NCI-H146 treated with DMSO at 0.1 percent for 48 hours (cell line): ENCODE measurements at regions not wholly inside any gene's neighbourhood (a gene's known extent, or its start where the extent isn't known, plus 50 kb on each side); places are given as distances from the start of the nearest gene placed in this dataset.
"Not testable (repeated sequence)": the region's sequence is repeated elsewhere in the genome, so short reads cannot be mapped to it uniquely, and the experiment has no call there.

ENCODE experiments used
- DNase-seq: peaks from one replicate; lab custom pipeline; 2025; ENCODE audit not compliant: unreplicated experiment; lab: John Stamatoyannopoulos, UW

DNA sequence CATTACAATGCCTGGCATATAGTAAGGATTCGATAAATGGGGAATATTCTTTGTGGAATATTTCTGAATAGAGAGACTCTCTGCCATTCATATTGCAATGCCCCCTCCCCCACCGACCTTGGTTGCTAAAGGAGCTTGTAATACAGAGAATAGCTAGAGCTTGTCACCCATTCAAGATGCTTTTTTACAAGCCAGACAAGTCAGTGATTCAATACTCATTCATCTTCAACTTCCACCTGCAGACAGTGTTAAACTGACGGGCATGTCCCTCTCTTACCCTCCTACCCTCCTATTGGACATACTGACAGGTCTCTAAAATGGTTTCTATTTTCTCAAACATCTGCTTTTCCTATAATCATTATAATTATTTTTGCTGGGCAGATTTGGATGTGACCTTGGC is 257.4 kb downstream of the KCNJ2 start:
- no peak for DNase-seq

DNA sequence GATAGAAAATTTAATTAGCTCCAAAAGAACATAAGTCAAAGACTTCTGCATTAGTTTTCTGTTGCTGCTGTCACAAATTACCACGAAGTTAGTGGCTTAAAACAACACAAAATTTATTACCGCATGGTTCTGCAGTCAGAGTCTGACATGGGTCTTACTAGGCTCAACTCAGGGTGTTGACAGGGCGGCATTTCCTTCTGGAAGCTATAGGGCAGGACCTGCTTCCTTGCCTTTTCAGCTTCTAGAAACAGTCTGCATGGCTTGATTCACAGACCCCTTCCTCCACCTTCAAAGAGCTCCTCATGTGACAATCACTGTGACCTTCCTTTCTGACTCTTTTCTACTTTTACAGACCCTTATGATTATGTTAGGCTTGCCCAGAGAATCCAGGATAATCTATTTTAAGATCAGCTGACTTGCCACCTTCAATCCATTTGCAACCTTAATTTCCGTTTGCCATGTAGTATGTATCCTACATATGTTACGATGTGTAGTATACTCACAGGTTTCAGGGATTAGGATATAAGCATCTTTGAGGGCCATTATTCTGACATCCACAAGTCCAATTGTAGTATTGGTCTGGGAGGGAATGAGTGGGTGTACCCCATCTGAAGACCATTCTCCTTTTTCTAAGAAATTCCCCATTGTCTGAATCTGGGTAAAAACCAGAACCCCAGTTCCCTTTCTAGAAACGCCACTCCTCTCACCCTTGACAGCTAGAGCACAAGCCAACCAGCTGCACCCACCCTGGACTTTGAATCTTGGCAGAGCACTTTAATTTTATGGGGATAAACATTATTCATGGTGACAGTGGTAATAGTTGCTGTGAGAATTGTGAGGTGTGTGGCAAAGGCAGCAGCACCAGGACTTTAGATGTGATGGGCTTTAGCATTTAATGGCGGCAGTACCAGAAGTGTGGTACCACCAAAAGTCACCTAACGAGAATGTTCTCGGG is 265.5 kb downstream of the KCNJ2 start:
- DNase-seq, result no peak

DNA sequence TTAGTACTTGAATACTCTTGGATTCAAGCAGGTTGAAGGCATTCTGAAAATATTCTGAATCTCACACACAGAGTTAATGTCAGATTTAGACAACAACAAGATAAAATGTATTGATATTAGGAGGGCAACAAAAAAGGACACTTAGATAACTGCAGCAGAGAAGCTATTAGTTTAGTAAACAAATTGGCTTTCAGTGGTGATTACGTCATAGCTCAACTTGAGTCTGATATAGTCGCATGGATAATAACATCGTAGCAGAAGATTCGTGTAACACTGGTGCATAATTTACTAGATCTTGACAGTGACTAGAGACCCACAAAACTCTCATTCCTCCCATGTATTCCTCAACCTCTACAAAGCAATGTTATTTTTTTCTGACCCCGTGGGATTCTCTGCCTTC is 268.3 kb downstream of the KCNJ2 start:
- DNase-seq, result no peak

DNA sequence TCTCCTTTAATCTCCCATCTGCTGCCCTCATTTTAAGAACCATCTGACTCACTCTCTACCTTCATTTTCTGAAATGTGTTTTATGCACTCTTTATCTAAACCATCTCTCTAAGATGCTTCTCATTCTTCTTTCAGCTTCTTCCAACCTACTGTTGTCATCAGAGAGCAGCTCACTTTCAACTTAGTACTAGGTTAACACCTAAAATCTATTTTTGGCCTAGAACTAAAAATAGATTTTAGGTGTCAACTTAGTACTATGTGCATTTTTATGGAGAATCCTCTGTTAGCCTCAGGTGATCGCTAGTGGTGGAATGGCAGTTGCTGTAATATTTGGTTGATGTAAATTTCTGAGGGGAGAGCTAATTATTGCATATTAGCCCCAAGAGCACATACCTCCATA is 277.1 kb downstream of the KCNJ2 start:
- DNase-seq, result no peak

DNA sequence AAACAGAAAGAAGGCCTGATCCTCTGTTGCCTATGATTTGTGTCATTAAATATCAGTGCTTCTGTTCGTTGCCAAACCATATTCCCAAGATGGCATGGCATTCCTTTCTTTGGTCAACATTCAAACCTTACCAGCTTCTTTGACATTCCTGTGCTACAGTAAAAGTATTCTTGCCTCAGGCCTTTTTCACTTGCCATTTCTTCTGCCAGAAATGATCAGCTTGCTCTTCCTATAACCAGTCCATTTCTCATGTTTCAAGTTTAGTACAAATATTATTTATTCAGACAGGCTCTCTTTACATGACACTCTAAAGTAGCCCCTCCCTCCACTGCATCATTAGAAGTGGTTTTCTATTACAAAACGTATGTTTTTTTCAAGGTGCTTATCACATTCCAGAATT is 278.3 kb downstream of the KCNJ2 start:
- DNase-seq, result no peak

DNA sequence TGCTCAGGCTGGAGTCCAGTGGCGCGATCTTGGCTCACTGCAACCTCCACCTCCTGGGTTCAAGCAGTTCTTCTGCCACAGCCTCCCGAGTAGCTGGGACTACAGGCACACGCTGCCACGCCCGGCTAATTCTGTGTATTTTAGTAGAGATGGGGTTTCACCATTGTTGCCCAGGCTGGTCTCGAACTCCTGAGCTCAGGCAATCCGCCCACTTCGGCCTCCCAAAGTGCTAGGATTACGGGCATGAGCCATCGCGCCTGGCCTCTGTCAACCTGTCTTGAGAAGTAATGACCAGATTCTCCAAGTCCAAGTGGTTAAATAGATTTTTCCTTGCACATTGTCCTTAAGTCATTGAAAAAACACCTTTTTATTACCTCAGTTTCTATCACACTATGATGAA is 283.7 kb downstream of the KCNJ2 start:
- DNase-seq, result not testable (repeated sequence)

DNA sequence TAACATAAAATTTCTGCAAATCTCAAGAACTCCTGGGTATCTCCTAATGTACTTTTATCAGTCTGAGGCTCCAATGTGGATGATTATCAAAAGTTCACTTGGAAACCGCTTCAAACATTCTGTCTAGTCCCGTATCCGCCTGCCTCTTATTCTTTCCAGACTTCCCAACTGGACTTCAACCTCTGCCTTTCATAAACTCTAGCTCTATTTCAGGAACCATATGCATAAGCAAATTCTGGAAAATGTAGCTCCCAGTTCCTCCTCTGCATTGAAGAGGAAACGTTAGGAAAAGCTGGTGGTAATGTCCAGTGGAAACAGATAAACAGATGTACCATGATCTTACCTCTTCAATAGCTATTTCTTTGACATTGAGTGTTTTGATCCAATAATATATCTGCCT is 285.0 kb downstream of the KCNJ2 start:
- no peak for DNase-seq

DNA sequence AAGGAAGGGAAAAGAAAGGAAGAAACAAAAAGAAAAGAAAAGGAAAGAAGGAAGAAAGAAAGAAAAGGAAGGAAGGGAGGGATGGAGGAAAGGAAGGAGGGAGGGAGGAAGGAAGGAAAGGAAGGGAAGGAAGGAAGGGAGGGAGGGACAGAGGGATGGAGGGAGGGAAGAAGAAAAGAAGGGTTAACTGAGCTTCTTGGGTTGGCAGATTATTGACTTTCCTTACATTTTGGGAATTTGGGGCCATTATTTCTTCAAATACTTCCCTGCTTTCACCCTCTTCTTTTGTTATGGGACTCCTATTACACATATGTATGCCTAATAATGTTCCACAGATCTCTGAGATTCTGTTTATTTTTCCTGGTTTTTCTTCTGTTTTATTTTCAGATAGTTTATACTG is 285.6 kb downstream of the KCNJ2 start:
- DNase-seq, result no peak

DNA sequence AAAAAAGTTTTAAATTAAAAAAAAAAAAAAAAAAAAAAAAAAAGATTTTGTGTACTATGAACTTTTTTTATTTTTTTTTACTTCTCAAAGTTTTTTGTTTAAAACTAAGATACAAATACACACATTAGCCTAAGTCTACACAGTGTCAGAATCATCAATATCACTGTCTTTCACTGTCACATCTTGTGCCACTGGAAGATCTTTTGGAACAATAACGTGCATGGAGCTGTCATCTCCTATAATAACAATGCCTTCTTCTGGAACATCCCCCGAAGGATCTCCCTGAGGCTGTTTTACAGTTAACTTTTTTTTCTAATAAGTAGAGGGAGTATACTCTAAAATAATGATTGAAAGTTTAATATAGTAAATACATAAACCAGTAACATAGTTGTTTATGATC is 295.7 kb downstream of the KCNJ2 start:
- DNase-seq, result no peak

DNA sequence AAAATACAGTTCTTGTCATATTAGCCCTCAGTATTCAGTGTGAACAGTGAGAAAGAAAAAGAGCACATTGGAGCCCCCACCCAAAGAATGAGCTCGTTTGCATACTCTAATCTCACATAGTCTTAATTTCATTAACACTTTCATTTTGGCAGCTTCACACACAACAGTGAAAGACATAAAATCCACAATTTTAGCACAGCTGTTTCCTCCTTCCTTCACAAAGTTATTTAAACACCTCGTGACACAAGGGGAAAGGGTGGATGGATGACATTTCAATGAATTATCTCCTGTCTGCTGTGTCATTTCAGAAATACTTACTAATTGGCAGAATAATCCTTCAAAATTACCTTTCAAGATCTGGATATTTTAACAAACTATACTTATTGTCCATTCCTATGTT is 299.3 kb downstream of the KCNJ2 start:
- DNase-seq, result no peak

DNA sequence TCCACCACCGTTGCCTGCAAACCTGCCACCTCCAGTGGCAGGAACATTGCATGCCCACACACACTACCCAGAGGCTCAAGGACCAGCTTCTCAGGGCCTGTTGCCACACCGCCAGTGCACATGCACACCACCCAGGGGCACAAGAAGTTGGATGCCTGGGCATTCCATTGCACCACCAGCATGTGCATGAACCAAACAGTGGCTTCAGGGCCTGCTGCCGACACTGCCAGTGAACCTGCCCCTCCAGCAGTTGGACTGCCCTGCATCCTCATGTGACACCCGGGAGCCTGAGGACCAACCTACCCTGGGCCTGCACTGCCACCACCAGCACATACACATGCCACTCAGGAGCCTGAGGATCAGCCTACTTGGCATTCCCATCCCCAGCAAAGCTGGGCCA is 303.7 kb downstream of the KCNJ2 start:
- no peak for DNase-seq

DNA sequence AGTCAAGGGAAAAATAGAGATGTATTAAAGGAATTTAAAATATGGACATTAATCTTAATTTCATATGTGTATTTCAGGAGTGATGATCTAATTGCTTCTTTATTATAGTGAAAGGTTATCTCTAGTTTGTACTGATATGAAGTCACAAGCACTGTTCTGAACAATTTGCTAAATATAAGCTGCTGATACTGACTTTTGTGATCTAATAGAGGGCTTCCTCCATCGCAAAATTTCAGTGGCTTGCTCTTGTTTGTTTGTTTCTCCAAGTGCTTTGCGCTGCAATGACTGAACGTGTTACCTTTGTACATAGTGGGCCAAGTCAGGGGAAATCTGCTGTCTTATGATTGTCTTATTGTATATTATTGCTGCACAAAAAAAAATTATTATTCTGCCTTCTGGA is 307.0 kb downstream of the KCNJ2 start:
- no peak for DNase-seq

DNA sequence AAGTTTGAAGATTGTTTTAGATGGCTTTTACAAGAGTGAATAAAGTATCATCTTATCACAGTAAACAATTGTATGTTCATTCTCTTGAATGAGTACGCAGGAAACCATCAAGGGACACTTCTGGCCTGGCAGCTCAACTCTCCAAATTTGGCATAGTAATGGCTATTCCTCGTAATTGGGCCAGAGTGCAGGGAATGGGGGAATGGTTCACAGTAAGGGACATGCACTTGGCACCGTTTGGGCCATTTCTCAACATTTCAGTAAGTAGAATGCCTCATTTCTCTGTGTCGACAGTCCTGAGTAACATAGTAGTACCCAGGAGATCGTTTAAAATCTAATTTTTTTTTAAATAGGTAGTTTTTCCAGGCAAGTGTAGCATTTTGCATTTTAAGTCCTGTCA is 309.6 kb downstream of the KCNJ2 start:
- no peak for DNase-seq

DNA sequence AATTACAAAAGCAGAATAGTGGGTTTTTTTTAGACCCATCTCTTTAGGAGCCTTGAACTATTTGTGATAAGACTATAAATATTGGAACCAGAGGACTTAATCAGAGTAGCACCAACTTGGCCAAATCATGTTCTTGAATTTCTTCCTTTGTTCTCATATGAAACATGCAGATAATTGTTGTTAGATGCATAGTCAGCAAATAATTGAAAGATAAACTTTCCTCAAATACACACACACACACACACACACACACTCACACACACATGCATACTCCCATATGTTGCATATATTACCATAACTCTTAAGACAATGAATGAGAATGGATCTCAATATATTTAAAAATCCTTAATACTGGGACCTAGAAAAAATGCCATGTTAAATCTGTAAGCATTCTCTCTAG is 310.4 kb downstream of the KCNJ2 start:
- no peak for DNase-seq

DNA sequence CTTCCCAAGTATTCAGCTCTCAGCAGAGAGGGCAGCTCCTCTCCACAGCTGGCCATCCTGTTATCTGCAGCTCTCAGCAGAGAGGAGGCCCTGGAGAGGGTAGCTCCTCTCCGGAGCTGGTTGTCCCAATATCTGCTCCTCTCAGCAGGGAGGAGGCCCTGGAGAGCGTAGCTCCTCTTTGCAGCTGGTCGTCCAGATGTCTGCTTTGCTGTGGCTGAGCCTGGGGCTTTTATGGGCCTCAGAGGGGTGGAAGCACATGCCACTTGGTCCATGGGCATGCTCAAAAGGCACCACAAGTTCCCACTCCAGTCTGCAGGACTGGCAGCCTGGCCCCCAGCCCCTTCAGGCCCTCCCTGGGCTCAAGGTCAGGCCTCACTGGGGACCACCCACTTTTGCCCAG is 314.3 kb downstream of the KCNJ2 start:
- no peak for DNase-seq

DNA sequence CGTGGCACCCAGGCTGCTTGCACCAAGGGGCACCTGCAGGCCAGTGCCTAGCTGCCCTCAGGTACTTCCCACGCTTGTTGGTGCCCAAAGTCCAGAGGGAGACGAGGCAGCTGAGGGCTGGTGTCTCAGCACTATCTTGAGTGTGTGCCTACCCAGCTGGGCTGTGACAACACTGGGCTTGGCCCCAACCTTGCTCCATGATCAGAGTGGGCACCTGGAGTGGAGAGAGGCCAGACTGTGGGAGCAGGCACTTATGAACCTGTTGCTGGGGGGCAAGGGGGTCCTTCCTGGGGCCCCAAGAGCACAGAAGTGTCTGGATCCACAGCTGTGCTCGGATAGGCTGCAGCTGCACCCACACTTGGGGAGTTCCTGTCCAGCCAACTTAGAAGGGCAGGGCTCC is 314.7 kb downstream of the KCNJ2 start:
- no peak for DNase-seq

DNA sequence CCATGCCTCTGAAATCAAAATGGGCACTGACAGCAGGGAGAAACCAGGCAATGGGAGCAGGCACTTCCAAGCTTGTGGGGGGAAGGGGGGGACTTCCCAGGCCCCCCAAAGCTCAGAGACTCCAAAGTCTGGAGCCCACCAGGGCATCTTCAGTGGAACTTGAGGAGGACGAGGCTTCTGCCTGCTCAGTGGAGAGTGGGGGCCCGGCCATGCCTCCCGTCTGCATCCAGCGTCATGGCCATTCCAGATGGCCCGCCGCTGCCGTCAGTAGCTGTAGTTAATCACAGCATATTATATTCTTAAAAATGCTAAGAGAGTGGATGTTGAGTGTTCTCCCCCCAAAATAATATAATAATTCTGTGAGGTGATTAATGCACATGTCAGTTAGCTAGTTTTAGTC is 315.2 kb downstream of the KCNJ2 start:
- DNase-seq, result no peak

DNA sequence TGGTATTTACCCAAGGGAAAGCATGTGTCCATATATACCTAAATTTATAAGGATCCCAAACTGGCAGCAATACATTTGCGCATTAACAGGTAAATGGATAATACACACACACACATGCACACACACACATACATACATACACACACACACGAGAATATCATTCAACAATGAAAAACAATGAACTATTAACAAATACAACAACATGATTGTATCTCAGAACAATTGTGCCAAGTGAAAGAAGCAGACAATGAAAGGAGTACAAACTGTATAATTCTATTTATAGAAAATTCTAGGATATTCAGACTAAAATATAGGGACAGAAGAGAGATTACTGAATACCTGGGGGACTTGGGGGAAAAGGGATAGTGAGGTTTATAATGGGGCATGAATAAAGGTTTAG is 323.0 kb downstream of the KCNJ2 start:
- DNase-seq, result no peak

DNA sequence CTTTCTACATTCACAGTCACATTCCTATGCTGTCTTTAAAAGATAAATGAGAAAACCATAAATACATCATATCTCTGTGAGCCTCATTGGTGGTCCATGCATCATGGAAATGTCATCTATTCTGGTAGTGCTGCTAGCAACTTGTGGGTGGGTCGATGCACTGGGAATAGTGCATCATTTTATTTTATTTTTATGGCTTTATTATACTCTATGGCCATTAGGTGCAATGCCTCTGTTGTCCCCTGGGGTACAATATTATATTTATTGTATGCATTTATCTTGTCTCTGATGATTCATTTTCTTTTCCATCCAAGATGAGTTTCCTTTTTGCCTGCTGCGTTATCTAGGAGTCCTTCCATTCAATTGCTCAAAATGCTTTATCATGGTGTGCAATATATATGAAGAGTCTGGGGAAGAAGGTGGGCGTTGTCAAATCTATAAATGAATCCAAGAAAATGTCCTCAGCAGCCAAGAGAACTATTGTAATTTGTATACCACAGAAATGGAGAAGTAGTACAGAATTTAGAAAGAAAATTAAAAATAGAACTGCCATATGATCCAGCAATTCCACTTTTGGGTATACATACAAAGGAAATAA is 324.0 kb downstream of the KCNJ2 start:
- no peak for DNase-seq

DNA sequence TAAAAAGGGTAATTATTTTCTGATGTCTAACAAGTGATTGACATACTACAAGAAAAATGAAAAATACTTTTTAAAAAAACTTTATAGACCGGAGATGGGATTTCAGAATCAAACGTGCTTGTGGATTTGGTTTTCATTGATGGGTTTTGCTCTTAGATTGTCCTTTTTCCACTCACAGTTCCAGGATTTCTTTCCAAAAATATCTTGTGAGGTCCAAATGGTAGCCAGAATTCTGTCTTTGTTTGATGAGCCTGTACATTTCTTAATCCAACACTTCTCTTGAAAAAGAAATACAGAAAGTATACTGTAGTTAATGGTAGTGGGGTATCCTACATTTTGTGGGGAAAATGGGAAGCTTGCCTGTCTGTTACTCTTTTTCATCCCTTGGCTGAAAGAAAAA is 329.3 kb downstream of the KCNJ2 start:
- DNase-seq, result no peak

DNA sequence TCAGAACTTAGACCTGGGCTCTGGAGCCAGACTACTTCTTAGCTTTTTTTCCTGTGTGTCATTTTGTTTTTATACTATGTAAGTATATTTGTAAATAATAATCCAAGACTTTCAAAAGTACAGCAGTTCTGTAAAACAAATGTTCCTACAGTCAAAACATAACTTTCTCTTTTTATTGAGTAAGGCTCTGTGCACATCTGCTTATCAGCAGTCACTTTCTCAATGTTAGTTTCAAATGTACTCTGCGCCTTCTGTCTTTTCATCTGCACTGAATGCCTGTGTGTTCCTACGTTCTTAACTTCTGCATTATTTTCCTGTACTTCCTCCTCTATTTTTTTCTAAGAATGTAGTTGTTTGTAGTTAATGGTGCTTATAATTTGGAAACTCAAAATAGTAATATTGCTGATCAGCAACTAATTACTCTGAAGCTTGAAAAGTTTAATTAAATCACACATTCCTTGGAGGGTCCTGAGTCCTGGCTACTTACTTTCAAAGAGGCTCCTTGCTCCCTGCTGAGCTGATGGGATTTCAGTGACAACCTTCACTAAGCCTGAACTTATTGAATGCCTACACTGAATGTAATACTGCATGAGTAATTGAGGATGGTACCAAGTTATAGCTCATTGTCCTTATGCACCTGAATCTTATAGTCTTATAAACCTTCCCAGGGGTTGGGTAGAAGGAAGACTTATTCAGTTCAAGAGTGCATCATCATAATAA is 329.9 kb downstream of the KCNJ2 start:
- no peak for DNase-seq

DNA sequence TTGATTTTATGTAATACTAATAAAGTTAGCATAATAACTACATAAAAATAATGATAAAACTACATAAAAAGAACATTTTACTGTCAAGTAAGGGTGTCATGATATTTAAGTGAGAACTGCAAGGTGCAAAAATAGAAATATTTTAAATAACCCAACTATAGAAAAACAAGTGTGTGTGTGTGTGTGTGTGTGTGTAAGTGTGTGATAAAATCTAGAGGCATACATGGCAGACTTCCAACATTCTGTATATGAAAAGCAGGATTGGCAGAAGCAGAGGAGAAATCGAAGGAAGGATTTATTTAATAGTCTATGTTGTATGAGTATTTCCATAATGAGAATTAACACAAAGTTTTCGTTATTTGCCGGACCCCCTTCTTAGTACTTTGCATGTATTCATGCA is 334.1 kb downstream of the KCNJ2 start:
- DNase-seq, result no peak
